ENCODE measurements at regions not wholly inside any gene's neighbourhood (a gene's known extent, or its start where the extent isn't known, plus 50 kb on each side); places are given as distances from the start of the nearest gene placed in this dataset.

GRCh38 chr10:78702876-78703275, 365.9 kb upstream of the ZMIZ1 start:
- no peak overlapping the region for H2AFZ ChIP-seq (ENCODE audit: low read depth)
- POLR2A ChIA-PET = interaction anchor here (1.0 kb wide), 1 partner anchor 11 kb away, joined by 3 read pairs; no protein-coding TSS in a partner anchor
- TF ChIP-seq FOXJ3 (CRISPR knock-in tag; IDR thresholded peaks at IDR 0.05) (no peak), USF2 (IDR thresholded peaks at IDR 0.05; ENCODE audit: borderline replicate concordance, low read depth, low read length) (no peak), USF1 (IDR thresholded peaks at IDR 0.05; ENCODE audit: borderline replicate concordance, low read depth) (no peak), RFX5 (IDR thresholded peaks at IDR 0.05; ENCODE audit: low read length) (no peak)
- H3K27ac ChIP-seq (ENCODE audit: low read depth in 2 of 2, low read length in 1 of 2) = no peak overlapping the region
- 71% methylated on average over 6 of the region's 6 CpGs for WGBS (ENCODE audit: low lambda C conversion rate)
- H4K20me1 ChIP-seq (ENCODE audit: insufficient read depth) = no peaks in the 10 kb centered on the region
- no peaks in the 10 kb centered on the region for H3K27me3 ChIP-seq (ENCODE audit: insufficient read depth)
- no peaks in the 10 kb centered on the region for H3K9me2 ChIP-seq
- no peaks in the 10 kb centered on the region for H3K9me3 ChIP-seq
- peaks cover 17% of the 10 kb centered on the region in 2 experiments; a peak in 3 of 4 replicates for H3K4me1 ChIP-seq (ENCODE audit: control insufficient read depth in 1 of 2, insufficient read depth in 2 of 2, low read depth in 1 of 2, low read length in 1 of 2)
- no peaks in the 10 kb centered on the region for H3K36me3 ChIP-seq (replicated peaks in 1 of 2; ENCODE audit: control insufficient read depth in 1 of 2, insufficient read depth in 2 of 2, low read length in 1 of 2)
- CTCF ChIA-PET = interaction anchor here (1.1 to 2.2 kb wide), 2 partner anchors 82 to 656 kb away, joined by 3 to 7 read pairs; no protein-coding TSS in a partner anchor
- H3K4me3 ChIP-seq (ENCODE audit: low read depth in 2 of 2, low read length in 1 of 2) = no peak overlapping the region
- no peak for DNase-seq
- H3K79me2 ChIP-seq (ENCODE audit: insufficient read depth) = no peaks in the 10 kb centered on the region
- no peaks in the 10 kb centered on the region for H3F3A ChIP-seq (replicated peaks; ENCODE audit: insufficient read depth)
- no peak overlapping the region for H3K9ac ChIP-seq
- no peak overlapping the region for H3K4me2 ChIP-seq

GRCh38 chr10:78703593-78703992, 365.2 kb upstream of the ZMIZ1 start:
- Histone ChIP-seq H3K9me2 (no peaks in the 10 kb centered on the region), H3K4me1 (ENCODE audit: control insufficient read depth in 1 of 2, insufficient read depth in 2 of 2, low read depth in 1 of 2, low read length in 1 of 2) (peaks cover 17 to 20% of the 10 kb centered on the region in 2 experiments; a peak in 3 of 4 replicates), H3K27me3 (ENCODE audit: insufficient read depth) (no peaks in the 10 kb centered on the region), H3K9ac (no peak overlapping the region), H2AFZ (ENCODE audit: low read depth) (no peak overlapping the region), H3K36me3 (replicated peaks in 1 of 2; ENCODE audit: control insufficient read depth in 1 of 2, insufficient read depth in 2 of 2, low read length in 1 of 2) (no peaks in the 10 kb centered on the region), H3K9me3 (no peaks in the 10 kb centered on the region), H3F3A (replicated peaks; ENCODE audit: insufficient read depth) (no peaks in the 10 kb centered on the region), H4K20me1 (ENCODE audit: insufficient read depth) (no peaks in the 10 kb centered on the region), H3K79me2 (ENCODE audit: insufficient read depth) (no peaks in the 10 kb centered on the region), H3K4me3 (ENCODE audit: low read depth in 2 of 2, low read length in 1 of 2) (no peak overlapping the region), H3K4me2 (no peak overlapping the region), H3K27ac (ENCODE audit: low read depth in 2 of 2, low read length in 1 of 2) (no peak overlapping the region; a peak in 1 of 4 replicates)
- TF ChIP-seq USF2 (IDR thresholded peaks at IDR 0.05; ENCODE audit: borderline replicate concordance, low read depth, low read length) (no peak), EP300 (IDR thresholded peaks at IDR 0.05; ENCODE audit: borderline replicate concordance in 1 of 2, low read depth in 1 of 2, low read length in 1 of 2) (0 out of 4 replicates have a peak, but pooled peaks of 1 of the 2 experiments have one; percentile 40), RAD21 (IDR thresholded peaks at IDR 0.05; ENCODE audit: low read length) (peak; percentile 7; the same call in 1 of the 2 replicates)
- CTCF ChIA-PET = interaction anchor here (1.1 to 2.2 kb wide), 2 partner anchors 83 to 656 kb away, joined by 3 to 7 read pairs; no protein-coding TSS in a partner anchor
- peak; percentile 31 for DNase-seq
- 70% methylated on average over 6 of the region's 6 CpGs for WGBS (ENCODE audit: low lambda C conversion rate)
- POLR2A ChIA-PET = interaction anchor here (0.9 to 1.0 kb wide), 2 partner anchors 11 to 367 kb away, joined by 3 read pairs; no protein-coding TSS in a partner anchor

DNA sequence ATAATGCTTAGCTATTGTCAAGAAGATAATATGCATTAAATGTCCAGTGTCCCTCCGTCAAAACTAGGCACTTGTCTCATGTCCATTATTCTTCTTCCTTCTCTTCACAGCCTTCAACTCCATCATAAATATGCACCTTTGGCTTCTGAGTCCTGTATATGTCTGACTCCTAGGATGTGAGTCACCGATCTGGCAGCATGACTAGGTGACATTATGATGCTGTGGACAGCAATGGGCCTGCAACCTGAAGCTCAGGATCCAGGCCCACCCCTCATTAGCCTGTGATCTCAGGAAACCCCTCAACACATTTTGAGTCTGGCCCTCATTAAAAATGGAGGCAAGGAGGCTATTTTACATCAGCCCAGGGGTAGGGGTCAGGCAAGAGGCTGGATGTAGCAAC, 362.5 kb upstream of the ZMIZ1 start:
- H3K4me3 ChIP-seq (ENCODE audit: low read depth in 2 of 2, low read length in 1 of 2) = no peak overlapping the region
- no peak overlapping the region for H3K27ac ChIP-seq (ENCODE audit: low read depth in 2 of 2, low read length in 1 of 2)
- H3K9me3 ChIP-seq = no peaks in the 10 kb centered on the region
- no peaks in the 10 kb centered on the region for H3K27me3 ChIP-seq (ENCODE audit: insufficient read depth)
- H3K79me2 ChIP-seq (ENCODE audit: insufficient read depth) = no peaks in the 10 kb centered on the region
- POLR2A ChIA-PET = no interaction called here
- peaks cover 8 to 18% of the 10 kb centered on the region in 2 experiments; a peak in 3 of 4 replicates for H3K4me1 ChIP-seq (ENCODE audit: control insufficient read depth in 1 of 2, insufficient read depth in 2 of 2, low read depth in 1 of 2, low read length in 1 of 2)
- no peaks in the 10 kb centered on the region for H4K20me1 ChIP-seq (ENCODE audit: insufficient read depth)
- 77% methylated on average over 2 of the region's 2 CpGs for WGBS (ENCODE audit: low lambda C conversion rate)
- H3F3A ChIP-seq (replicated peaks; ENCODE audit: insufficient read depth) = no peaks in the 10 kb centered on the region
- H3K36me3 ChIP-seq (replicated peaks in 1 of 2; ENCODE audit: control insufficient read depth in 1 of 2, insufficient read depth in 2 of 2, low read length in 1 of 2) = no peaks in the 10 kb centered on the region
- DNase-seq = no peak
- H3K4me2 ChIP-seq = no peak overlapping the region
- CTCF ChIA-PET = interaction anchor here (0.6 kb wide), 1 partner anchor 146 kb away, joined by 3 read pairs; no protein-coding TSS in a partner anchor
- no peak overlapping the region for H3K9ac ChIP-seq
- H2AFZ ChIP-seq (ENCODE audit: low read depth) = no peak overlapping the region
- no peaks in the 10 kb centered on the region for H3K9me2 ChIP-seq
- no peak for TF ChIP-seq REST (IDR thresholded peaks at IDR 0.05; ENCODE audit: low read depth, low read length)
- TF ChIP-seq SIN3A (IDR thresholded peaks at IDR 0.05; ENCODE audit: borderline replicate concordance, low read depth, low read length) = no peak
- no peak for TF ChIP-seq CTCF (IDR thresholded peaks at IDR 0.05)
- no peak for TF ChIP-seq POLR2AphosphoS5 (IDR thresholded peaks at IDR 0.05; ENCODE audit: low read depth, low read length)
- TF ChIP-seq NFIC (IDR thresholded peaks at IDR 0.05; ENCODE audit: borderline replicate concordance) = no peak
- no peak for TF ChIP-seq RCOR1 (IDR thresholded peaks at IDR 0.05; ENCODE audit: low read length)
